GM12878 (cell line): ENCODE measurements at regions not wholly inside any gene's neighbourhood (a gene's known extent, or its start where the extent isn't known, plus 50 kb on each side); places are given as distances from the start of the nearest gene placed in this dataset.

Experiments
- ATAC-seq: fragments of 200-7000 bp; cut with Tn5 transposase; 3 replicates; pipeline ENCODE4 v1.9.1; 2020; ENCODE audit warnings: mild to moderate bottlenecking, moderate library complexity
- BruUV-seq: library from RNA; stranded (reverse); fragments of 400-500 nt; replicated peaks from 2 replicates; lab custom pipeline; 2021; lab: Mats Ljungman, UMichigan
- CTCF ChIA-PET: fragments of 300-600 bp; sonication (Branson Sonifier 250); formaldehyde crosslinking; extraction: SDS; loops from one replicate; lab custom pipeline; 2021; ENCODE audit warnings: inconsistent platforms; lab: Yijun Ruan, JAX
- POLR2A ChIA-PET: fragments of 350-600 bp; formaldehyde crosslinking; extraction: SDS; loops from one replicate; lab custom pipeline; 2021; ENCODE audit warnings: inconsistent platforms; lab: Charles Lee
- RAD21 ChIA-PET: fragments of 300-600 bp; sonication (Branson Sonifier 250); formaldehyde crosslinking; loops from one replicate; lab custom pipeline; 2023; ENCODE audit warnings: antibody characterized with exemption; ENCODE audit not compliant: unreplicated experiment; lab: Charles Lee
- SMC1A ChIA-PET: fragments of 300-600 bp; sonication (Branson Sonifier 250); formaldehyde crosslinking; loops from one replicate; lab custom pipeline; 2023; ENCODE audit not compliant: unreplicated experiment, uncharacterized antibody; lab: Charles Lee
- DNase-seq: peaks from one replicate; pipeline ENCODE4 v3.0.0-alpha.2; 2011; ENCODE audit warnings: low read depth, low spot score
- FAIRE-seq: peaks from 3 replicates; lab custom pipeline; 2011; peaks lifted over from hg19 to GRCh38; lab: Jason Lieb, UNC
- H2AFZ ChIP-seq: 2 replicates; pipeline ENCODE4 v1.6.0; 2011; ENCODE audit warnings: low read depth, low read length, control low read depth; ENCODE audit not compliant: control insufficient read depth
- H3K27ac ChIP-seq: 2 replicates; pipeline ENCODE4 v1.5.1; 2011; ENCODE audit warnings: control low read depth; ENCODE audit not compliant: control insufficient read depth, insufficient read depth
- H3K27me3 ChIP-seq, 2 experiments: replicated peaks in 1 of 2; 2 replicates each; pipeline versions ENCODE4 v1.6.0 to v1.6.1; 2011; ENCODE audit warnings: low read length in 1 of 2; ENCODE audit not compliant: control insufficient read depth in 2 of 2, insufficient read depth in 2 of 2
- H3K36me3 ChIP-seq, 2 experiments: 2 replicates each; pipeline ENCODE4 v1.5.1; 2011; ENCODE audit warnings: low read length in 1 of 2; ENCODE audit not compliant: control insufficient read depth in 2 of 2, insufficient read depth in 2 of 2
- H3K4me1 ChIP-seq: 2 replicates; pipeline ENCODE4 v1.6.1; 2011; ENCODE audit warnings: mild to moderate bottlenecking, low read length, moderate library complexity, mixed read lengths; ENCODE audit not compliant: control insufficient read depth, insufficient read depth
- H3K4me2 ChIP-seq: 2 replicates; pipeline ENCODE4 v1.6.0; 2011; ENCODE audit warnings: control low read depth; ENCODE audit not compliant: control insufficient read depth, insufficient read depth
- H3K4me3 ChIP-seq: fragments of 200-600 bp; sonication (generic); 2 replicates; pipeline ENCODE4 v1.5.1; 2016
- H3K79me2 ChIP-seq: 2 replicates; pipeline ENCODE4 v1.6.0; 2011; ENCODE audit warnings: low read length; ENCODE audit not compliant: control insufficient read depth, insufficient read depth
- H3K9ac ChIP-seq: 2 replicates; pipeline ENCODE4 v1.8.0; 2011; ENCODE audit warnings: low read length, control low read depth, mixed read lengths; ENCODE audit not compliant: control insufficient read depth, insufficient read depth
- H3K9me3 ChIP-seq: replicated peaks from 3 replicates; pipeline ENCODE4 v1.5.1; 2011; ENCODE audit warnings: mild to moderate bottlenecking, low read length; ENCODE audit not compliant: control insufficient read depth, insufficient read depth
- H4K20me1 ChIP-seq: 2 replicates; pipeline ENCODE4 v1.6.0; 2011; ENCODE audit not compliant: control insufficient read depth, insufficient read depth
- CEBPB ChIP-seq, 2 experiments: fragments of 150-350 bp in 1 of 2; IDR thresholded peaks; 2 replicates each; pipeline ENCODE4 v1.6.1; 2012 to 2014; ENCODE audit warnings: low read depth in 2 of 2, low read length in 2 of 2, borderline replicate concordance in 1 of 2, inconsistent platforms in 1 of 2
- CUX1 ChIP-seq: IDR thresholded peaks from 2 replicates; pipeline ENCODE4 v1.6.1; 2012; ENCODE audit warnings: improper control_type of control experiment, low read depth, low read length; ENCODE audit not compliant: insufficient replicate concordance
- MTA2 ChIP-seq: fragments of 450-650 bp; IDR thresholded peaks from 2 replicates; pipeline ENCODE4 v1.6.1; 2016; ENCODE audit warnings: low read depth, mild to moderate bottlenecking, moderate library complexity
- NFYB ChIP-seq: IDR thresholded peaks from 2 replicates; pipeline ENCODE4 v1.6.1; 2011; ENCODE audit warnings: low read depth, mild to moderate bottlenecking, low read length, improper control_type of control experiment, moderate library complexity; ENCODE audit not compliant: insufficient read depth
- NR2C1 ChIP-seq: fragments of 450-650 bp; IDR thresholded peaks from 2 replicates; pipeline ENCODE4 v1.6.1; 2017; ENCODE audit warnings: antibody characterized with exemption, mild to moderate bottlenecking, moderate library complexity
- PML ChIP-seq: IDR thresholded peaks from 2 replicates; pipeline ENCODE4 v1.6.1; 2012; ENCODE audit warnings: low read length, inconsistent platforms
- POU2F2 ChIP-seq: IDR thresholded peaks from 3 replicates; pipeline ENCODE4 v1.6.1; 2011; ENCODE audit warnings: low read depth, mild to moderate bottlenecking, low read length, borderline replicate concordance
- RBBP5 ChIP-seq: fragments of 200-600 bp; sonication (generic); conservative IDR thresholded peaks from 2 replicates; pipeline ENCODE4 v1.6.1; 2016
- RELB ChIP-seq: fragments of 450-650 bp; IDR thresholded peaks from 2 replicates; pipeline ENCODE4 v1.6.1; 2017; ENCODE audit warnings: low read depth, mild to moderate bottlenecking, moderate library complexity
- SUPT20H ChIP-seq: IDR thresholded peaks from 2 replicates; pipeline ENCODE4 v1.6.1; 2011; ENCODE audit warnings: low read depth, mild to moderate bottlenecking, low read length, moderate library complexity, borderline replicate concordance; ENCODE audit not compliant: control insufficient read depth
- ZNF622 ChIP-seq: fragments of 450-650 bp; IDR thresholded peaks from 2 replicates; pipeline ENCODE4 v1.6.1; 2017; ENCODE audit warnings: mild to moderate bottlenecking, inconsistent platforms
- WGBS: methylation state at CpG from one replicate; pipeline ENCODE4 v1.1.6; 2016; ENCODE audit warnings: low lambda C conversion rate; ENCODE audit not compliant: insufficient replicate concordance, insufficient coverage; ENCODE audit errors: missing lambda C conversion rate; 5-methylcytosine and 5-hydroxymethylcytosine counted together
- in situ Hi-C: fragments of 300-500 bp; cut with MboI; formaldehyde crosslinking; loops from 9 replicates; pipeline ENCODE4 v1.14.3; 2018; ENCODE audit warnings: mixed read lengths
- intact Hi-C: fragments of 100-400 bp; cut with micrococcal nuclease; formaldehyde crosslinking; loops from one replicate; pipeline ENCODE4 v1.14.2; 2022; ENCODE audit not compliant: unreplicated experiment
- TF ChIP-seq, protein P1 (sequence below): IDR thresholded peaks from 2 replicates; pipeline ENCODE4 v1.6.1; 2012; ENCODE audit warnings: low read length, inconsistent platforms

- TF ChIP-seq CUX1, result no peak
- no peak for TF ChIP-seq SUPT20H
- TF ChIP-seq NFYB, result no peak
- TF ChIP-seq, all 136 proteins: peak for 0
These were observed 423.2 kb downstream of the KLF5 start (continued) for GRCh38 chr13:73481886-73482445.

- BruUV-seq, result no TSS peak
- H4K20me1 ChIP-seq, result no peaks in the 10 kb centered on the region
- no peak overlapping the region for H3K9ac ChIP-seq
- RAD21 ChIA-PET, result no interaction called here
- FAIRE-seq (no peak), DNase-seq (no peak), ATAC-seq (no peak)
- POLR2A ChIA-PET, result no interaction called here
- no peak overlapping the region for H3K27ac ChIP-seq
- SMC1A ChIA-PET, result no interaction called here
- H3K36me3 ChIP-seq, result no peaks in the 10 kb centered on the region
- CTCF ChIA-PET, result no interaction called here
- no peak overlapping the region for H3K4me3 ChIP-seq
- no peaks in the 10 kb centered on the region for H3K79me2 ChIP-seq
- no peaks in the 10 kb centered on the region for H3K27me3 ChIP-seq
- intact Hi-C loops (no loop called here), in situ Hi-C loops (no loop called here)
- no peak overlapping the region for H3K4me2 ChIP-seq
- no peaks in the 10 kb centered on the region for H3K9me3 ChIP-seq
- H2AFZ ChIP-seq, result no peak overlapping the region
- H3K4me1 ChIP-seq, result no peaks in the 10 kb centered on the region
- WGBS, result 17% methylated on average over 2 of the region's 2 CpGs
- TF ChIP-seq NR2C1 (no peak), MTA2 (no peak), RBBP5 (no peak), CEBPB (IDR thresholded peaks at IDR 0.05; ENCODE audit: borderline replicate concordance in 1 of 2, low read depth in 2 of 2, low read length in 2 of 2) (no peak), ZNF622 (no peak), POU2F2 (no peak), PML (no peak), RELB (no peak)
- TF ChIP-seq, protein P1, sequence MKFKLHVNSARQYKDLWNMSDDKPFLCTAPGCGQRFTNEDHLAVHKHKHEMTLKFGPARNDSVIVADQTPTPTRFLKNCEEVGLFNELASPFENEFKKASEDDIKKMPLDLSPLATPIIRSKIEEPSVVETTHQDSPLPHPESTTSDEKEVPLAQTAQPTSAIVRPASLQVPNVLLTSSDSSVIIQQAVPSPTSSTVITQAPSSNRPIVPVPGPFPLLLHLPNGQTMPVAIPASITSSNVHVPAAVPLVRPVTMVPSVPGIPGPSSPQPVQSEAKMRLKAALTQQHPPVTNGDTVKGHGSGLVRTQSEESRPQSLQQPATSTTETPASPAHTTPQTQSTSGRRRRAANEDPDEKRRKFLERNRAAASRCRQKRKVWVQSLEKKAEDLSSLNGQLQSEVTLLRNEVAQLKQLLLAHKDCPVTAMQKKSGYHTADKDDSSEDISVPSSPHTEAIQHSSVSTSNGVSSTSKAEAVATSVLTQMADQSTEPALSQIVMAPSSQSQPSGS, result no peak
These were observed 422.2 kb downstream of the KLF5 start for GRCh38 chr13:73480779-73481559.
